ENCODE measurements at regions not wholly inside any gene's neighbourhood (a gene's known extent, or its start where the extent isn't known, plus 50 kb on each side); places are given as distances from the start of the nearest gene placed in this dataset.

GRCh38 chr5:25029004-25029403 is 384.2 kb upstream of the CDH10 start:
- TF ChIP-seq CTCF (IDR thresholded peaks at IDR 0.05; ENCODE audit: low read depth, low read length, poor library complexity, severe bottlenecking): no peak
- no peak for TF ChIP-seq EZH2phosphoT487 (IDR thresholded peaks at IDR 0.05; ENCODE audit: borderline replicate concordance, low read length)

Data from DOHH2 (cell line).